ENCODE measurements at regions not wholly inside any gene's neighbourhood (a gene's known extent, or its start where the extent isn't known, plus 50 kb on each side); places are given as distances from the start of the nearest gene placed in this dataset.

GRCh38 chr10:34866848-34867247 lies 51.8 kb upstream of the PARD3 start:
- no peak for DNase-seq (ENCODE audit: low read depth)
